ENCODE measurements at regions not wholly inside any gene's neighbourhood (a gene's known extent, or its start where the extent isn't known, plus 50 kb on each side); places are given as distances from the start of the nearest gene placed in this dataset.
A peak's percentile ranks its signal among the peaks of the same experiment; 100 is the strongest.

DNA sequence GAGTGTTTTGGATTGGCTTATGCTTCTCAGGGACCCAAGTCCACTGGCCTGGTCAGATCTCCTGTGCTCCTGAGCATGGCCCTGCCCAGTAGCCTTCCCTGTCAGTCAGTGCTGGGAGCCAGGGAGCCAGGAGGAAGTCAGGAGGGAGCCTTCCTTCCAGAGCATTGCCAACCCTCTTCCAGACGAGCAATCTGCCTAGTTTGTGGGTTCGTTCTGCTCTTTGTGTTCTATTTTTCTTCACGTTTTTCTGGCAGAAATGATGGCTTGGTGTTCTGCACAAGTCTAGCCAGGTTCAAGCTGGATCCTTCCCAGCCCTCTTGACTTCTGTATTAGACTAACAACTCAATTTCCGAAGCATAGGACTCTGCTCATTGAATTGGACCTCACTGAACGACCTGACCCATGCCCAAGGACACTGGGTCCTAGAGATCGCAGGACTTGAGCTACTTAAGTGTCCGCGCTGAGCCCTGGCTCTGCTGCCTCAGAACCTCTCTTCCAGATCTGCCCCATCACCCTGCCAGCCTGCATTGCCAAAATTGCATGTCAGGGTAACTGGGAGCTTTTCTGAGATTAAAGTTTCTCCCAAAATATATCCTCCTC is 76.2 kb upstream of the MPP7 start:
- DNase-seq (ENCODE audit: low spot score) = no peak
- TF ChIP-seq, protein P1, sequence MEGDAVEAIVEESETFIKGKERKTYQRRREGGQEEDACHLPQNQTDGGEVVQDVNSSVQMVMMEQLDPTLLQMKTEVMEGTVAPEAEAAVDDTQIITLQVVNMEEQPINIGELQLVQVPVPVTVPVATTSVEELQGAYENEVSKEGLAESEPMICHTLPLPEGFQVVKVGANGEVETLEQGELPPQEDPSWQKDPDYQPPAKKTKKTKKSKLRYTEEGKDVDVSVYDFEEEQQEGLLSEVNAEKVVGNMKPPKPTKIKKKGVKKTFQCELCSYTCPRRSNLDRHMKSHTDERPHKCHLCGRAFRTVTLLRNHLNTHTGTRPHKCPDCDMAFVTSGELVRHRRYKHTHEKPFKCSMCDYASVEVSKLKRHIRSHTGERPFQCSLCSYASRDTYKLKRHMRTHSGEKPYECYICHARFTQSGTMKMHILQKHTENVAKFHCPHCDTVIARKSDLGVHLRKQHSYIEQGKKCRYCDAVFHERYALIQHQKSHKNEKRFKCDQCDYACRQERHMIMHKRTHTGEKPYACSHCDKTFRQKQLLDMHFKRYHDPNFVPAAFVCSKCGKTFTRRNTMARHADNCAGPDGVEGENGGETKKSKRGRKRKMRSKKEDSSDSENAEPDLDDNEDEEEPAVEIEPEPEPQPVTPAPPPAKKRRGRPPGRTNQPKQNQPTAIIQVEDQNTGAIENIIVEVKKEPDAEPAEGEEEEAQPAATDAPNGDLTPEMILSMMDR (IDR thresholded peaks at IDR 0.05; ENCODE audit: extremely low read depth, insufficient read depth, missing control alignments) = no peak
- in situ Hi-C loops (cut with MboI; ENCODE audit: low pct_unique_long_range_greater_than_20kb, low sequenced_read_pairs, unreplicated experiment) = no loop called here

DNA sequence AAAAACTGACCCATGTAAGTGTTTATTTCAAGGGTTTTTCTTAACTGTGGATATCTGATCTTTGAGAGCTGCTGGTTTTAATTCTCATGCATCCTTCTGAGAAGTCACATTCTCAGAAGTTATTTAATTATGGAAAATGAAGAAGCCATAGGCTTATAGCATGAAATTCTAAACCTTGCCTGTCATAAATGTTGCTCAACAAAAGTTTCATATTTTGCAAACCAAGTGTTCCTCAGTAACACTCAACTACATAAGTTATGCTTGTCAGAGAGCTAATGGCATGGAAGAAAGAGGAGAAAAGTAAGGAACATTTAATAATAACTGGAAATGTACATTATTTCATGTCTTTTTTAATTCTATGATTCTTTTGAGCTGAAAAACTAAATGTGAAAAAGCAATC is 78.6 kb upstream of the MPP7 start:
- DNase-seq (ENCODE audit: low spot score) = no peak
- TF ChIP-seq, protein P1 (IDR thresholded peaks at IDR 0.05; ENCODE audit: extremely low read depth, insufficient read depth, missing control alignments) = no peak
- in situ Hi-C loops (cut with MboI; ENCODE audit: low pct_unique_long_range_greater_than_20kb, low sequenced_read_pairs, unreplicated experiment) = loop anchor here (10.0 kb wide), 1 partner anchor 117 kb away; no protein-coding TSS in a partner anchor

DNA sequence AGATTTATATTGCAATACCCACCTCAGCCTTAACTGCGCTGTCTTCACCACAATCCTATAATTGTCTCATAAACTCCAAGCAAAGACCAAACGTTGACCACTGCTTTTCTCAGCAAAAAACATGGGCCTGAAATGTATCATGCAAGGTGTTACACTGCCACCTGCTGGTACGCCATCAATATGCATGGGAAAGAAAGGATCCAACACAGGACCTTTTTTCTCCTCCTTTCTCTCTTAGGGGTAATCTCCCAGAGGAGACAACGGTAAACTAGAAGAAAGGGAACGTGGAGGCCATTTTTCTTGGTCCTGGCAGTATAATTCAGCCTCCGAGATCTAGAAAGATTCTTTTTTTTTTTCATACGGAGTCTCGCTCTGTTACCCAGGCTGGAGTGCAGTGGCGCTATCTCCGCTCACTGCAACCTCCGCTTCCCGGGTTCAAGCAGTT is 79.1 kb upstream of the MPP7 start:
- peak; percentile 57 for DNase-seq (ENCODE audit: low spot score)
- TF ChIP-seq, protein P1 (IDR thresholded peaks at IDR 0.05; ENCODE audit: extremely low read depth, insufficient read depth, missing control alignments) = peak; percentile 87
- in situ Hi-C loops (cut with MboI; ENCODE audit: low pct_unique_long_range_greater_than_20kb, low sequenced_read_pairs, unreplicated experiment) = loop anchor here (10.0 kb wide), 1 partner anchor 117 kb away; no protein-coding TSS in a partner anchor

DNA sequence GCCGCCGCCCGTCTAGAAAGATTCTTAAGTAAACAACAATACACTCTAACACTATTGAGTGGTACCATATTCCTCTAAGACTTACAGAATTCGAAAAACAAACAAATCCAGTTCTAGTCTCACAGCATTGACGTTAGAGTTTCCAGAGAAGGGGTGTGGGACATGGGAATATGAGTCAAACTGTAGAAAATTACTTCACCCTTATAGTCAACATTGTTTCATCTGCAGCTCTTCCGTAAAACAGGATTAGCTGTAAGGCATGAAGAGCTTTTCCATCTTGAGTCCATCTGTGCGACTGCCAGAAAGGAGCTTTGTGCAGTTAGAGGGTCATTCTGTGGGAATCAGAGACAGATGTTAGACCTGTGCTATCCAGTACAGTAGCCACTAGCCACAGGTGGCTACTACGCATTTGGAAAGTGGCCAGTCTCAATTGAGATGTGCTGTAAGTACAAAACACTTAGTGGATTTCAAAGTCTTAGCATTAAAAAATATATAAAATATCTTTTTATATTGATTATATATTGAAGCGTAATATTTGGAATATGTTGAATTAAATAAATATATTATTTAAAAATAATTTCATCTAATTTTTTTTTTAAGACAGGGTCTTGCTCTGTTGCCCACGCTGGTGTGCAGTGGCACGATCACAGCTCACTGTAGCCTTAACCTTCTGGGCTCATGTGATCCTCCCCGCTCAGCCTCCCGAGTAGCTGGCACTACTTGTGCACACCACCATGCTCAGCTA is 79.8 kb upstream of the MPP7 start:
- DNase-seq (ENCODE audit: low spot score) = no peak
- in situ Hi-C loops (cut with MboI; ENCODE audit: low pct_unique_long_range_greater_than_20kb, low sequenced_read_pairs, unreplicated experiment) = loop anchor here (10.0 kb wide), 1 partner anchor 118 kb away; no protein-coding TSS in a partner anchor
- TF ChIP-seq, protein P1 (IDR thresholded peaks at IDR 0.05; ENCODE audit: extremely low read depth, insufficient read depth, missing control alignments) = no peak

DNA sequence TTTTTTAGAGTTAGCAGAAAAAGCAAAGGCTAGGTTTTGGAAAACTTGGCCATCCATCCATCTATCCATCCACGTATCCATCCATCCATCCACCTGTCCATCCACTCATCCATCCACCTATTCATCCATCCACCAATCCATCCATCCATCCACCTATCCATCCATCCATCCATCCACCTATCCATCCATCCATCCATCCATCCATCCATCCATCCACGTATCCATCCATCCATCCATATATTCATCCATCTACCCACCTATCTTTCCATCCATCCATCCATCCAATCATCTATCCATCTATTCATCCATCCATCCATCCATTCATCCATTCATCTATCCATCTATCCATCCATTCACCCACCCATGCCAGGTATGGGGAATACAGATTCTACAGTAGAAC is 81.7 kb upstream of the MPP7 start:
- in situ Hi-C loops (cut with MboI; ENCODE audit: low pct_unique_long_range_greater_than_20kb, low sequenced_read_pairs, unreplicated experiment) = loop anchor here (10.0 kb wide), 1 partner anchor 120 kb away; no protein-coding TSS in a partner anchor
- DNase-seq (ENCODE audit: low spot score) = no peak
- TF ChIP-seq, protein P1 (IDR thresholded peaks at IDR 0.05; ENCODE audit: extremely low read depth, insufficient read depth, missing control alignments) = no peak

DNA sequence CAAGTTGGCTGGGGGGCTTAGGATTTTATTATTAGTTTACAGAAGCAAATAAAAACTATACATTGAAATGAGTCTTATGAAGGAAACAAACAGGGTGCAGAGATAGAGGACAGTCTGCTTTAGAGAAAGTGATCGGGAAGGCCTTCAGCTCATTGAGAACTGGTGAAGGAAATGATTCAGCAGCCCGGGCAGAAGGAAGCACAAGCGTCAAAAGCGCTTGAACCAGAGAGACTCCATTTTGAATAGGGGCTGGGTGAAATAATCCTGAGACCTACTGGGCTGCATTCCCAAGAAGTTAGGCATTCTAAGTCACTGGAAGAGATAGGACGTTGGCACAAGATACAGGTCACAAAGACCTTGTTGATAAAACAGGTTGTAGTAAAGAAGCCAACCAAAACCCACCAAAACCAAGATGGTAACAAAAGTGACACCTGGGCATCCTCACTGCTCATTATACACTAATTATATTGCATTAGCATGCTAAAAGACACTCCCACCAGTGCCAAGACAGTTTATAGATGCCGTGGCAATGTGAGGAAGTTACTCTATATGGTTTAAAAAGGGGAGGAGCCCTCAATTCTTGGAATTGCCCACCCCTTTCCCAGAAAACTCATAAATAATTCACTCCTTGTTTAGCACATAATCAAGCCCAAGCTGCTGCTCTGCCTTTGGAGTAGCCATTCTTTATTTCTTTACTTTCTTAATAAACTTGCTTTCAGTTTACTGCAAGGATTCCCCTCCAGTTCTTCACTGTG is 83.1 kb upstream of the MPP7 start:
- no peak for DNase-seq (ENCODE audit: low spot score)
- in situ Hi-C loops (cut with MboI; ENCODE audit: low pct_unique_long_range_greater_than_20kb, low sequenced_read_pairs, unreplicated experiment) = loop anchor here (10.0 kb wide), 1 partner anchor 121 kb away; no protein-coding TSS in a partner anchor
- TF ChIP-seq, protein P1 (IDR thresholded peaks at IDR 0.05; ENCODE audit: extremely low read depth, insufficient read depth, missing control alignments) = no peak

Data from GM13977 (cell line).